GM12878 (cell line): ENCODE measurements at regions not wholly inside any gene's neighbourhood (a gene's known extent, or its start where the extent isn't known, plus 50 kb on each side); places are given as distances from the start of the nearest gene placed in this dataset.

Experiments
- ATAC-seq: fragments of 200-7000 bp; cut with Tn5 transposase; 3 replicates; pipeline ENCODE4 v1.9.1; 2020; ENCODE audit warnings: mild to moderate bottlenecking, moderate library complexity
- BruUV-seq: library from RNA; stranded (reverse); fragments of 400-500 nt; replicated peaks from 2 replicates; lab custom pipeline; 2021; lab: Mats Ljungman, UMichigan
- CTCF ChIA-PET: fragments of 300-600 bp; sonication (Branson Sonifier 250); formaldehyde crosslinking; extraction: SDS; loops from one replicate; lab custom pipeline; 2021; ENCODE audit warnings: inconsistent platforms; lab: Yijun Ruan, JAX
- POLR2A ChIA-PET: fragments of 350-600 bp; formaldehyde crosslinking; extraction: SDS; loops from one replicate; lab custom pipeline; 2021; ENCODE audit warnings: inconsistent platforms; lab: Charles Lee
- RAD21 ChIA-PET: fragments of 300-600 bp; sonication (Branson Sonifier 250); formaldehyde crosslinking; loops from one replicate; lab custom pipeline; 2023; ENCODE audit warnings: antibody characterized with exemption; ENCODE audit not compliant: unreplicated experiment; lab: Charles Lee
- SMC1A ChIA-PET: fragments of 300-600 bp; sonication (Branson Sonifier 250); formaldehyde crosslinking; loops from one replicate; lab custom pipeline; 2023; ENCODE audit not compliant: unreplicated experiment, uncharacterized antibody; lab: Charles Lee
- DNase-seq: peaks from one replicate; pipeline ENCODE4 v3.0.0-alpha.2; 2011; ENCODE audit warnings: low read depth, low spot score
- FAIRE-seq: peaks from 3 replicates; lab custom pipeline; 2011; peaks lifted over from hg19 to GRCh38; lab: Jason Lieb, UNC
- H2AFZ ChIP-seq: 2 replicates; pipeline ENCODE4 v1.6.0; 2011; ENCODE audit warnings: low read depth, low read length, control low read depth; ENCODE audit not compliant: control insufficient read depth
- H3K27ac ChIP-seq: 2 replicates; pipeline ENCODE4 v1.5.1; 2011; ENCODE audit warnings: control low read depth; ENCODE audit not compliant: control insufficient read depth, insufficient read depth
- H3K27me3 ChIP-seq, 2 experiments: replicated peaks in 1 of 2; 2 replicates each; pipeline versions ENCODE4 v1.6.0 to v1.6.1; 2011; ENCODE audit warnings: low read length in 1 of 2; ENCODE audit not compliant: control insufficient read depth in 2 of 2, insufficient read depth in 2 of 2
- H3K36me3 ChIP-seq, 2 experiments: 2 replicates each; pipeline ENCODE4 v1.5.1; 2011; ENCODE audit warnings: low read length in 1 of 2; ENCODE audit not compliant: control insufficient read depth in 2 of 2, insufficient read depth in 2 of 2
- H3K4me1 ChIP-seq: 2 replicates; pipeline ENCODE4 v1.6.1; 2011; ENCODE audit warnings: mild to moderate bottlenecking, low read length, moderate library complexity, mixed read lengths; ENCODE audit not compliant: control insufficient read depth, insufficient read depth
- H3K4me2 ChIP-seq: 2 replicates; pipeline ENCODE4 v1.6.0; 2011; ENCODE audit warnings: control low read depth; ENCODE audit not compliant: control insufficient read depth, insufficient read depth
- H3K4me3 ChIP-seq: fragments of 200-600 bp; sonication (generic); 2 replicates; pipeline ENCODE4 v1.5.1; 2016
- H3K79me2 ChIP-seq: 2 replicates; pipeline ENCODE4 v1.6.0; 2011; ENCODE audit warnings: low read length; ENCODE audit not compliant: control insufficient read depth, insufficient read depth
- H3K9ac ChIP-seq: 2 replicates; pipeline ENCODE4 v1.8.0; 2011; ENCODE audit warnings: low read length, control low read depth, mixed read lengths; ENCODE audit not compliant: control insufficient read depth, insufficient read depth
- H3K9me3 ChIP-seq: replicated peaks from 3 replicates; pipeline ENCODE4 v1.5.1; 2011; ENCODE audit warnings: mild to moderate bottlenecking, low read length; ENCODE audit not compliant: control insufficient read depth, insufficient read depth
- H4K20me1 ChIP-seq: 2 replicates; pipeline ENCODE4 v1.6.0; 2011; ENCODE audit not compliant: control insufficient read depth, insufficient read depth
- ESRRA ChIP-seq: IDR thresholded peaks from 2 replicates; pipeline ENCODE4 v1.6.1; 2012; ENCODE audit warnings: mild to moderate bottlenecking, low read length, improper control_type of control experiment
- ETV6 ChIP-seq, 2 experiments: fragments of 450-650 bp in 1 of 2; IDR thresholded peaks in 1 of 2; conservative IDR thresholded peaks in 1 of 2; 2 replicates each; pipeline ENCODE4 v1.6.1; 2014; ENCODE audit warnings: antibody characterized with exemption in 1 of 2, borderline replicate concordance in 1 of 2, low read depth in 1 of 2, mild to moderate bottlenecking in 1 of 2, moderate library complexity in 1 of 2
- HDGF ChIP-seq: fragments of 450-650 bp; IDR thresholded peaks from 2 replicates; pipeline ENCODE4 v1.6.1; 2016; ENCODE audit warnings: antibody characterized with exemption
- KAT2A ChIP-seq: conservative IDR thresholded peaks from 2 replicates; pipeline ENCODE4 v1.6.1; 2011; ENCODE audit warnings: low read depth, low read length; ENCODE audit not compliant: control insufficient read depth
- MTA3 ChIP-seq: IDR thresholded peaks from 2 replicates; pipeline ENCODE4 v1.6.1; 2012; ENCODE audit warnings: low read length, inconsistent platforms, borderline replicate concordance
- NKRF ChIP-seq: fragments of 450-650 bp; conservative IDR thresholded peaks from 2 replicates; pipeline ENCODE4 v1.6.1; 2017; ENCODE audit warnings: mild to moderate bottlenecking, moderate library complexity
- NRF1 ChIP-seq: conservative IDR thresholded peaks from 2 replicates; pipeline ENCODE4 v1.6.1; 2011; ENCODE audit warnings: mild to moderate bottlenecking, low read depth, low read length, improper control_type of control experiment
- PAX8 ChIP-seq: fragments of 450-650 bp; IDR thresholded peaks from 2 replicates; pipeline ENCODE4 v1.6.1; 2017; ENCODE audit warnings: mild to moderate bottlenecking, moderate library complexity
- POU2F2 ChIP-seq: IDR thresholded peaks from 3 replicates; pipeline ENCODE4 v1.6.1; 2011; ENCODE audit warnings: low read depth, mild to moderate bottlenecking, low read length, borderline replicate concordance
- RELA ChIP-seq: fragments of 450-650 bp; IDR thresholded peaks from 2 replicates; pipeline ENCODE4 v1.8.0; 2014; ENCODE audit warnings: borderline replicate concordance; ENCODE audit not compliant: partially characterized antibody
- SMAD1 ChIP-seq: fragments of 450-650 bp; IDR thresholded peaks from 2 replicates; pipeline ENCODE4 v1.6.1; 2018; ENCODE audit warnings: mild to moderate bottlenecking, low read depth; ENCODE audit not compliant: partially characterized antibody
- TCF7 ChIP-seq: IDR thresholded peaks from 2 replicates; pipeline ENCODE4 v1.6.1; 2014; ENCODE audit warnings: antibody characterized with exemption, borderline replicate concordance
- ZNF217 ChIP-seq: fragments of 450-650 bp; IDR thresholded peaks from 2 replicates; pipeline ENCODE4 v1.6.1; 2017; ENCODE audit warnings: antibody characterized with exemption, mild to moderate bottlenecking
- ZNF622 ChIP-seq: fragments of 450-650 bp; IDR thresholded peaks from 2 replicates; pipeline ENCODE4 v1.6.1; 2017; ENCODE audit warnings: mild to moderate bottlenecking, inconsistent platforms
- WGBS: methylation state at CpG from one replicate; pipeline ENCODE4 v1.1.6; 2016; ENCODE audit warnings: low lambda C conversion rate; ENCODE audit not compliant: insufficient replicate concordance, insufficient coverage; ENCODE audit errors: missing lambda C conversion rate; 5-methylcytosine and 5-hydroxymethylcytosine counted together
- in situ Hi-C: fragments of 300-500 bp; cut with MboI; formaldehyde crosslinking; loops from 9 replicates; pipeline ENCODE4 v1.14.3; 2018; ENCODE audit warnings: mixed read lengths
- intact Hi-C: fragments of 100-400 bp; cut with micrococcal nuclease; formaldehyde crosslinking; loops from one replicate; pipeline ENCODE4 v1.14.2; 2022; ENCODE audit not compliant: unreplicated experiment
- TF ChIP-seq, protein P1 (sequence below): fragments of 450-650 bp; IDR thresholded peaks from 2 replicates; pipeline ENCODE4 v1.6.1; 2017; ENCODE audit warnings: mild to moderate bottlenecking, moderate library complexity
- TF ChIP-seq, protein P2 (sequence below): fragments of 450-650 bp; IDR thresholded peaks from 2 replicates; pipeline ENCODE4 v1.6.1; 2017; ENCODE audit warnings: borderline replicate concordance
- TF ChIP-seq, protein P3 (sequence below): IDR thresholded peaks from 2 replicates; pipeline ENCODE4 v1.6.1; 2011; ENCODE audit warnings: low read depth, mild to moderate bottlenecking, low read length, moderate library complexity, borderline replicate concordance; ENCODE audit errors: extremely low read depth

- peaks cover 1% of the 10 kb centered on the region for H3K4me1 ChIP-seq
- no TSS peak for BruUV-seq
- H3K9ac ChIP-seq, result no peak overlapping the region
- 95% methylated on average over 1 of the region's 1 CpG for WGBS
- no peaks in the 10 kb centered on the region for H3K9me3 ChIP-seq
- no peaks in the 10 kb centered on the region for H3K36me3 ChIP-seq
- ATAC-seq (no peak), DNase-seq (no peak), FAIRE-seq (no peak)
- ChIA-PET RAD21 (interaction anchor here (0.6 to 1.7 kb wide), 3 partner anchors 259 to 463 kb away, joined by 3 to 5 read pairs (median 4); no protein-coding TSS in a partner anchor), POLR2A (interaction anchor here (0.6 kb wide), 1 partner anchor 98 kb away, joined by 3 read pairs; no protein-coding TSS in a partner anchor), CTCF (interaction anchor here (0.7 to 23.1 kb wide), 6 partner anchors 8 to 273 kb away, joined by 3 to 792 read pairs (median 14); no protein-coding TSS in a partner anchor), SMC1A (interaction anchor here (1.1 to 18.9 kb wide), 5 partner anchors 11 to 417 kb away, joined by 3 to 289 read pairs (median 4); no protein-coding TSS in a partner anchor)
- no peak overlapping the region for H3K4me3 ChIP-seq
- H3K27ac ChIP-seq, result no peak overlapping the region
- H3K27me3 ChIP-seq, result no peaks in the 10 kb centered on the region
- in situ Hi-C loops (no loop called here), intact Hi-C loops (loop anchor here (5.0 kb wide), 1 partner anchor 507 kb away; no protein-coding TSS in a partner anchor)
- H2AFZ ChIP-seq, result no peak overlapping the region
- H3K4me2 ChIP-seq, result no peak overlapping the region
- H3K79me2 ChIP-seq, result no peaks in the 10 kb centered on the region
- H4K20me1 ChIP-seq, result 0 out of 2 replicates have a peak, but pooled peaks cover 3% of the 10 kb centered on the region
- TF ChIP-seq ZNF622, result no peak
- no peak for TF ChIP-seq SMAD1
- TF ChIP-seq TCF7, result no peak
- TF ChIP-seq ZNF217, result no peak
- TF ChIP-seq POU2F2, result no peak
- TF ChIP-seq ETV6 (conservative IDR thresholded peaks at IDR 0.05 in 1 of 2, IDR thresholded peaks at IDR 0.05 in 1 of 2; ENCODE audit: borderline replicate concordance in 1 of 2, low read depth in 1 of 2), result no peak
- no peak for TF ChIP-seq PAX8
- TF ChIP-seq, protein P1, sequence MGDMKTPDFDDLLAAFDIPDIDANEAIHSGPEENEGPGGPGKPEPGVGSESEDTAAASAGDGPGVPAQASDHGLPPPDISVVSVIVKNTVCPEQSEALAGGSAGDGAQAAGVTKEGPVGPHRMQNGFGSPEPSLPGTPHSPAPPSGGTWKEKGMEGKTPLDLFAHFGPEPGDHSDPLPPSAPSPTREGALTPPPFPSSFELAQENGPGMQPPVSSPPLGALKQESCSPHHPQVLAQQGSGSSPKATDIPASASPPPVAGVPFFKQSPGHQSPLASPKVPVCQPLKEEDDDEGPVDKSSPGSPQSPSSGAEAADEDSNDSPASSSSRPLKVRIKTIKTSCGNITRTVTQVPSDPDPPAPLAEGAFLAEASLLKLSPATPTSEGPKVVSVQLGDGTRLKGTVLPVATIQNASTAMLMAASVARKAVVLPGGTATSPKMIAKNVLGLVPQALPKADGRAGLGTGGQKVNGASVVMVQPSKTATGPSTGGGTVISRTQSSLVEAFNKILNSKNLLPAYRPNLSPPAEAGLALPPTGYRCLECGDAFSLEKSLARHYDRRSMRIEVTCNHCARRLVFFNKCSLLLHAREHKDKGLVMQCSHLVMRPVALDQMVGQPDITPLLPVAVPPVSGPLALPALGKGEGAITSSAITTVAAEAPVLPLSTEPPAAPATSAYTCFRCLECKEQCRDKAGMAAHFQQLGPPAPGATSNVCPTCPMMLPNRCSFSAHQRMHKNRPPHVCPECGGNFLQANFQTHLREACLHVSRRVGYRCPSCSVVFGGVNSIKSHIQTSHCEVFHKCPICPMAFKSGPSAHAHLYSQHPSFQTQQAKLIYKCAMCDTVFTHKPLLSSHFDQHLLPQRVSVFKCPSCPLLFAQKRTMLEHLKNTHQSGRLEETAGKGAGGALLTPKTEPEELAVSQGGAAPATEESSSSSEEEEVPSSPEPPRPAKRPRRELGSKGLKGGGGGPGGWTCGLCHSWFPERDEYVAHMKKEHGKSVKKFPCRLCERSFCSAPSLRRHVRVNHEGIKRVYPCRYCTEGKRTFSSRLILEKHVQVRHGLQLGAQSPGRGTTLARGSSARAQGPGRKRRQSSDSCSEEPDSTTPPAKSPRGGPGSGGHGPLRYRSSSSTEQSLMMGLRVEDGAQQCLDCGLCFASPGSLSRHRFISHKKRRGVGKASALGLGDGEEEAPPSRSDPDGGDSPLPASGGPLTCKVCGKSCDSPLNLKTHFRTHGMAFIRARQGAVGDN, result no peak
- TF ChIP-seq RELA, result no peak
- TF ChIP-seq, protein P2, sequence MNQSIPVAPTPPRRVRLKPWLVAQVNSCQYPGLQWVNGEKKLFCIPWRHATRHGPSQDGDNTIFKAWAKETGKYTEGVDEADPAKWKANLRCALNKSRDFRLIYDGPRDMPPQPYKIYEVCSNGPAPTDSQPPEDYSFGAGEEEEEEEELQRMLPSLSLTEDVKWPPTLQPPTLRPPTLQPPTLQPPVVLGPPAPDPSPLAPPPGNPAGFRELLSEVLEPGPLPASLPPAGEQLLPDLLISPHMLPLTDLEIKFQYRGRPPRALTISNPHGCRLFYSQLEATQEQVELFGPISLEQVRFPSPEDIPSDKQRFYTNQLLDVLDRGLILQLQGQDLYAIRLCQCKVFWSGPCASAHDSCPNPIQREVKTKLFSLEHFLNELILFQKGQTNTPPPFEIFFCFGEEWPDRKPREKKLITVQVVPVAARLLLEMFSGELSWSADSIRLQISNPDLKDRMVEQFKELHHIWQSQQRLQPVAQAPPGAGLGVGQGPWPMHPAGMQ, result no peak
- no peak for TF ChIP-seq NRF1
- no peak for TF ChIP-seq ESRRA
- TF ChIP-seq, protein P3, sequence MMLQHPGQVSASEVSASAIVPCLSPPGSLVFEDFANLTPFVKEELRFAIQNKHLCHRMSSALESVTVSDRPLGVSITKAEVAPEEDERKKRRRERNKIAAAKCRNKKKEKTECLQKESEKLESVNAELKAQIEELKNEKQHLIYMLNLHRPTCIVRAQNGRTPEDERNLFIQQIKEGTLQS, result no peak
- TF ChIP-seq KAT2A, result no peak
- TF ChIP-seq NKRF, result no peak
- no peak for TF ChIP-seq HDGF
- no peak for TF ChIP-seq MTA3
Observed at GRCh38 chrX:110419512-110419911, 60.9 kb downstream of the RTL9 start.
